Naive B cell (primary cell): ENCODE measurements at regions not wholly inside any gene's neighbourhood (a gene's known extent, or its start where the extent isn't known, plus 50 kb on each side); places are given as distances from the start of the nearest gene placed in this dataset.

Experiments used
- ATAC-seq, 2 donors: fragments of 150-1000 bp; cut with Tn5 transposase; 2 replicates each; pipeline ENCODE4 v1.10.0; 2021; ENCODE audit warnings: low read depth in 2 of 2, mild to moderate bottlenecking in 2 of 2, moderate library complexity in 2 of 2
- DNase-seq: peaks from one replicate; pipeline ENCODE4 v3.0.0; 2022
- H3K27ac Mint-ChIP-seq, 6 donors: one replicate each; pipeline ENCODE4 v1.8.0; 2020 to 2022; ENCODE audit warnings: mild to moderate bottlenecking in 6 of 6, mixed read lengths in 6 of 6, moderate library complexity in 5 of 6, inconsistent platforms in 2 of 6
- H3K27me3 Mint-ChIP-seq, 3 donors: one replicate each; pipeline ENCODE4 v1.8.0; 2021 to 2022; ENCODE audit warnings: mixed read lengths in 3 of 3, mild to moderate bottlenecking in 1 of 3
- H3K36me3 Mint-ChIP-seq, 2 donors: one replicate each; pipeline ENCODE4 v1.8.0; 2020 to 2022; ENCODE audit warnings: mixed read lengths in 2 of 2, inconsistent platforms in 1 of 2, mild to moderate bottlenecking in 1 of 2
- H3K4me1 Mint-ChIP-seq, 3 donors: one replicate each; pipeline ENCODE4 v1.8.0; 2020 to 2022; ENCODE audit warnings: mixed read lengths in 3 of 3, inconsistent platforms in 1 of 3, mild to moderate bottlenecking in 1 of 3, moderate library complexity in 1 of 3
- H3K4me3 Mint-ChIP-seq, 8 donors: one replicate each; pipeline ENCODE4 v1.8.0; 2020 to 2022; ENCODE audit warnings: mild to moderate bottlenecking in 8 of 8, mixed read lengths in 8 of 8, moderate library complexity in 8 of 8, inconsistent platforms in 2 of 8
- H3K9me3 Mint-ChIP-seq, 7 donors: one replicate each; pipeline ENCODE4 v1.8.0; 2020 to 2022; ENCODE audit warnings: mixed read lengths in 7 of 7, mild to moderate bottlenecking in 5 of 7, inconsistent platforms in 2 of 7, moderate library complexity in 1 of 7

GRCh38 chr16:52861614-52862022, 191.1 kb downstream of the CHD9NB start:
- no peak for ATAC-seq
- peak overlapping the region in 1 of 8 donors; percentile 7 for H3K4me3 Mint-ChIP-seq
- peaks cover 0 to 6% (median 0%) of the 10 kb centered on the region in 7 donors for H3K9me3 Mint-ChIP-seq
- DNase-seq = no peak
- peaks cover 5 to 13% (median 9%) of the 10 kb centered on the region in 3 donors for H3K27me3 Mint-ChIP-seq
- no peaks in the 10 kb centered on the region for H3K36me3 Mint-ChIP-seq
- H3K4me1 Mint-ChIP-seq = no peaks in the 10 kb centered on the region
- H3K27ac Mint-ChIP-seq = no peak overlapping the region

GRCh38 chr16:52855463-52855862, 197.2 kb downstream of the CHD9NB start:
- peaks cover 0 to 5% of the 10 kb centered on the region in 2 donors for H3K36me3 Mint-ChIP-seq
- DNase-seq (no peak), ATAC-seq (no peak)
- H3K4me3 Mint-ChIP-seq = no peak overlapping the region
- no peaks in the 10 kb centered on the region for H3K4me1 Mint-ChIP-seq
- no peak overlapping the region for H3K27ac Mint-ChIP-seq
- H3K9me3 Mint-ChIP-seq = peaks cover 8 to 23% (median 18%) of the 10 kb centered on the region in 7 donors
- peaks cover 5 to 13% (median 9%) of the 10 kb centered on the region in 3 donors for H3K27me3 Mint-ChIP-seq

- DNase-seq (no peak), ATAC-seq (no peak)
- Mint-ChIP-seq H3K4me1 (no peaks in the 10 kb centered on the region), H3K27me3 (peaks cover 2 to 10% (median 9%) of the 10 kb centered on the region in 3 donors), H3K36me3 (peaks cover 0 to 10% of the 10 kb centered on the region in 2 donors), H3K27ac (no peak overlapping the region), H3K4me3 (no peak overlapping the region), H3K9me3 (peaks cover 17 to 39% (median 32%) of the 10 kb centered on the region in 7 donors)
These were observed 199.7 kb downstream of the CHD9NB start for GRCh38 chr16:52852978-52853377.

GRCh38 chr16:52851211-52851740, 201.4 kb downstream of the CHD9NB start:
- H3K36me3 Mint-ChIP-seq = peaks cover 0 to 10% of the 10 kb centered on the region in 2 donors
- no peak for ATAC-seq
- peaks cover 19 to 54% (median 42%) of the 10 kb centered on the region in 7 donors for H3K9me3 Mint-ChIP-seq
- no peak overlapping the region for H3K27ac Mint-ChIP-seq
- no peaks in the 10 kb centered on the region for H3K4me1 Mint-ChIP-seq
- DNase-seq = no peak
- no peaks in the 10 kb centered on the region for H3K27me3 Mint-ChIP-seq
- H3K4me3 Mint-ChIP-seq = no peak overlapping the region

DNA sequence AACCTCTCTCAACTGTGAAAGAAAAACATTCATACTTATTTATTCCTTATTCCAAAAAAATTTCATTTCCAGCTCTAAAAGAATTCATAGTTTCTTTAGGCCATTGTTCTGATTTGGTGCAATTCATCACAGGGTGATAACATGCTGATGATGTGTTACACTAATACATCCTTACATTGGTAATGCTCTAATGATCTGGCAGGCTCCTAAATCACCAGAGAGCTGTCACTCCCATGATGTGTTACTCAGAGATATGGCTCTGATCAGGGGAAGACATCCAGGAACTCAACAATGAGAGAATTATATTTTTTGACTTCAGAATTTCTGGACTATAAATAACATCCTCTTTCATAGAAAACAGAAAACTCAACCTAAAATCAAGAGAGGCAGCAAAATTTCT, 209.3 kb downstream of the CHD9NB start:
- Mint-ChIP-seq H3K27me3 (peaks cover 0 to 4% (median 0%) of the 10 kb centered on the region in 3 donors), H3K4me1 (no peaks in the 10 kb centered on the region), H3K9me3 (peaks cover 4 to 21% (median 11%) of the 10 kb centered on the region in 7 donors), H3K36me3 (no peaks in the 10 kb centered on the region), H3K27ac (no peak overlapping the region), H3K4me3 (no peak overlapping the region)
- DNase-seq = no peak
- no peak for ATAC-seq

DNA sequence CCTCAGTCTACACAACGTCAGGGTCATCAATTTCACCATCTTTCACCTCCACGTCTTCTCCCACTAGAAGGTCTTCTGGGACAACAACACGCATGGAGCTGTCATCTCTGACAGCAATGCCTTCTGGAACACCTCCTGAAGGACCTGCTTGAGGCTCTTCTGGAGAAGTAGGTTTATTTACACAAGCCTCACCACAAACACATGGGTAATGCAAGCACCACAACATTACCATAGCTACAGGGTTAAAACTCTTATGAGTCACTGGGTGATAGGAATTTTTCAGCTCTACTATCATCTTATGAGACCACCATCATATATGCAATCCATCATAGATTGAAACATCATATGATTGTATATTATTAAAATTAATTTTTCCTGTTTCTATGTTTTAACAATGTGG, 215.4 kb downstream of the CHD9NB start:
- H3K27ac Mint-ChIP-seq = no peak overlapping the region
- H3K4me3 Mint-ChIP-seq = no peak overlapping the region
- H3K27me3 Mint-ChIP-seq = no peaks in the 10 kb centered on the region
- DNase-seq = no peak
- no peaks in the 10 kb centered on the region for H3K4me1 Mint-ChIP-seq
- no peak for ATAC-seq
- H3K9me3 Mint-ChIP-seq = peaks cover 0 to 7% (median 3%) of the 10 kb centered on the region in 7 donors
- H3K36me3 Mint-ChIP-seq = no peaks in the 10 kb centered on the region

DNA sequence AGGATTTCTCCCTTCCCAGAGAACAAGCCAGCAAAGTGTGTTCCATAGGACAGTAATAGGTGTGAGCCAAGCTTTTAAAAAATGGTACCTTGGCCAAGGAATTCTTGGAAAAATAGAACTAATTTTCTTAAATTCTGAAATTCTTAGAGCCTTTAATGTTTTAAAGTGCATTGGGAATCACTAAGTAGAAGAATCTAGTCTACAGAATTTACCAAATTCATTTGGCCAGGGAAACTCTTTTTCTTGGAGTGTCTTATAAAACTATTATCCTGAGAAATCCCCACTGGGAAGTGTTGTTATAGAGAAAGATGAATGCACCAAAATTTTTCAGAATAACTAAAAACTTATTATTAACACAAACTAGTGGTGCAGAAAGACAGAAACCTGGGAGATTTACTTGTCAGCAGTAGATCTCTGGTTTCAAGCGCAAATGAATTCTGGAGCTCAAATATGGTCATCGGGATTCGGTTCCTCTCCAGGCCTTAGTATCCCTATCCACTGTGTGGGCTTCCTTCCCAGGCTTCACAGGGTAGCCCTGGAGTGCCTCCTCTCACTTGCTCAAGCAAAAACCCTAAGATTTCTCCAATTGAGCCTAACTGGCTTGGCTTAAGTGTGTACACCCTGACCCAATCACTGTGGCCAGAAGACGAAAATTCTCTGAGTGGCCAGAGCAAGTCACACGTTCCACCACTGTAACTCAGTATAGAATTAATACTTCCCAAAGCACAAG, 217.8 kb downstream of the CHD9NB start:
- peaks cover 0 to 7% (median 3%) of the 10 kb centered on the region in 7 donors for H3K9me3 Mint-ChIP-seq
- ATAC-seq (no peak), DNase-seq (no peak)
- H3K27ac Mint-ChIP-seq = no peak overlapping the region
- no peaks in the 10 kb centered on the region for H3K4me1 Mint-ChIP-seq
- H3K36me3 Mint-ChIP-seq = no peaks in the 10 kb centered on the region
- H3K4me3 Mint-ChIP-seq = no peak overlapping the region
- no peaks in the 10 kb centered on the region for H3K27me3 Mint-ChIP-seq

DNA sequence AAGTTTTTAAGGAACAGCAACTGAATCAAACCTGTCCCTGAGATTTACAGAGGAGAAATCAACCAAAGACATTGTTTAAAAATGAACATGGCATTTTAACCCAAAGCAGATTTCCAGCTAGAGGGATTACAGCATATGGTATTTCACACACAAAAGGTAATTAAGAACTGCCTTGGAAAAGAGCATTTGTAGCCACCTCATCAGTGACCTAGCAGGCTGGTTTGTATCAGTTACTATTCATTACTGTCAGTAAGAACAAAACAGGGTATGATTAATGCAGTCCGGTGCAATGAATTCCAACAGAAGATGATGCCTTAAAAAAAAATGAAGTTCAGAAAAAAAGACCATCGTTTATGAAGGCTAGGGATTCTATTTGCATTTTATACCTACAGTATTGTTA, 219.9 kb downstream of the CHD9NB start:
- ATAC-seq = no peak

DNA sequence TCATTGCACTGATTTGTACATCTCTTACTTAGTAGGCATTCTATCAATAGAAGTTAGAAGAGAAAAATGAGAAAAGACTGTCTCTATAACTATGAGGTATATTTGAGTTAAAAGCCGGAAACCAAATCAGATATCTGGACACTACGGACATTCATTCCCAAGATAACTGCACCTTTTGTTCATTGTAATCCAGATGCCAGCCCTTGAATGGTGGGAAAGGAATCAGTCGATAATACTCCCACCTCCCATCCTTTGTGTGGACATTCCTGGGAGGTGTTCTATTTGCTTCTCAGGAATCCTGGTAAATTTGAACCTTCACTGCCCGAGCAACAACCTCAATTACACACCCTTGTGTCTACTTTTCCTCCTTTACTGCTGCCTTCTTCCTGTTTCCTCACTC, 225.2 kb downstream of the CHD9NB start:
- H3K9me3 Mint-ChIP-seq = no peaks in the 10 kb centered on the region
- ATAC-seq (no peak), DNase-seq (no peak)
- peaks cover 0 to 14% (median 5%) of the 10 kb centered on the region in 3 donors for H3K27me3 Mint-ChIP-seq
- no peak overlapping the region for H3K27ac Mint-ChIP-seq
- no peak overlapping the region for H3K4me3 Mint-ChIP-seq
- no peaks in the 10 kb centered on the region for H3K4me1 Mint-ChIP-seq
- no peaks in the 10 kb centered on the region for H3K36me3 Mint-ChIP-seq

More for the DNA sequence above, 219.9 kb downstream of the CHD9NB start:
- peaks cover 0 to 5% (median 0%) of the 10 kb centered on the region in 3 donors for H3K27me3 Mint-ChIP-seq
- H3K27ac Mint-ChIP-seq = no peak overlapping the region
- no peak for DNase-seq
- H3K4me1 Mint-ChIP-seq = no peaks in the 10 kb centered on the region
- peaks cover 0 to 3% (median 0%) of the 10 kb centered on the region in 7 donors for H3K9me3 Mint-ChIP-seq
- no peaks in the 10 kb centered on the region for H3K36me3 Mint-ChIP-seq
- no peak overlapping the region for H3K4me3 Mint-ChIP-seq

GRCh38 chr16:52825892-52826291, 226.8 kb downstream of the CHD9NB start:
- H3K4me1 Mint-ChIP-seq = no peaks in the 10 kb centered on the region
- peaks cover 0 to 14% (median 5%) of the 10 kb centered on the region in 3 donors for H3K27me3 Mint-ChIP-seq
- no peaks in the 10 kb centered on the region for H3K9me3 Mint-ChIP-seq
- H3K27ac Mint-ChIP-seq = no peak overlapping the region
- no peaks in the 10 kb centered on the region for H3K36me3 Mint-ChIP-seq
- ATAC-seq = no peak
- no peak overlapping the region for H3K4me3 Mint-ChIP-seq
- DNase-seq = no peak

GRCh38 chr16:52819808-52820207, 232.9 kb downstream of the CHD9NB start:
- Mint-ChIP-seq H3K4me3 (no peak overlapping the region), H3K27ac (peak overlapping the region in 1 of 6 donors; percentile 30), H3K36me3 (no peaks in the 10 kb centered on the region), H3K4me1 (no peaks in the 10 kb centered on the region), H3K9me3 (peaks cover 0 to 2% (median 0%) of the 10 kb centered on the region in 7 donors), H3K27me3 (peaks cover under 1 to 5% (median 5%) of the 10 kb centered on the region in 3 donors)
- ATAC-seq = no peak
- DNase-seq = no peak

DNA sequence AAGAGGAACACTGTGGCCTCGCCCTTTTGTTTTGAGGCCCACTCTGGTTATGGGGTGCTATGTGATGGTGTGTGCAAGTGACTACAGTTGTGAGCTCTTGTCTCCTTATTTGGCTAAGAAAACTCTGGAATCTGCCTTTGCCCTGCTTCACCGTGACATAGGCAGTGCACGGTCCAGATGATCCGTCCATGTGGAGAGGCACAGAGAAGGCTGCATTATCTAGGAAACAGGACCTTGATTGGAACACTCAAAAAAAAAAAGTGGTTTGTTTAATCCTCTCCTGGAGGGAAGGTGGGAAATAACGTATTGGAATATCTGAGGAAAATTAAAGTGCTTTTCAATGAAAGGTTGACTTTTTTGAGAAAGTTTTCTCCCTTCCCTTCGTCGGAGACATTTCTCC, 233.3 kb downstream of the CHD9NB start:
- DNase-seq = no peak
- peaks cover 0 to 4% (median 0%) of the 10 kb centered on the region in 7 donors for H3K9me3 Mint-ChIP-seq
- peaks cover 0 to 5% (median 5%) of the 10 kb centered on the region in 3 donors for H3K27me3 Mint-ChIP-seq
- ATAC-seq = no peak
- no peak overlapping the region for H3K27ac Mint-ChIP-seq
- no peaks in the 10 kb centered on the region for H3K4me1 Mint-ChIP-seq
- no peak overlapping the region for H3K4me3 Mint-ChIP-seq
- H3K36me3 Mint-ChIP-seq = no peaks in the 10 kb centered on the region

DNA sequence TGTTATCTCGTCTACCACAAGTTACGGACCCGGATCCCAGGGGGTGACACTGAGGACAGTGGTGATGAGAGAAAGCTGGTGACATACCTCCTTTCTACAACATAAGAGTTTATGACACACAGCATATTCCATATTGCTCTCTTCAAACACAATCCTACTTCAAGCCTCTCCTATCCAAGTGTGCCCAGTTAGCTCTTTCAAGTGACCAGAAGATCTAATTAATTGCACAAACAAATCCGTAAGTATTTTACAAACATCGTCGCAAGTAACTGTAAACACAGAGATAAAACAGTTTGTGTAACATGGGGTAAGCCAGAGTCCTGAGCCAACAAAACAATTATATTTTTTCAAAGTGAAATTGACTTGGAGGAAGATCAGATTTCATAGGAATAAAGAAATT, 235.0 kb downstream of the CHD9NB start:
- DNase-seq = no peak
- Mint-ChIP-seq H3K27me3 (peaks cover 0 to 5% (median 0%) of the 10 kb centered on the region in 3 donors), H3K9me3 (peaks cover 0 to 4% (median under 1%) of the 10 kb centered on the region in 7 donors), H3K4me3 (no peak overlapping the region), H3K4me1 (no peaks in the 10 kb centered on the region), H3K27ac (no peak overlapping the region), H3K36me3 (no peaks in the 10 kb centered on the region)
- no peak for ATAC-seq

DNA sequence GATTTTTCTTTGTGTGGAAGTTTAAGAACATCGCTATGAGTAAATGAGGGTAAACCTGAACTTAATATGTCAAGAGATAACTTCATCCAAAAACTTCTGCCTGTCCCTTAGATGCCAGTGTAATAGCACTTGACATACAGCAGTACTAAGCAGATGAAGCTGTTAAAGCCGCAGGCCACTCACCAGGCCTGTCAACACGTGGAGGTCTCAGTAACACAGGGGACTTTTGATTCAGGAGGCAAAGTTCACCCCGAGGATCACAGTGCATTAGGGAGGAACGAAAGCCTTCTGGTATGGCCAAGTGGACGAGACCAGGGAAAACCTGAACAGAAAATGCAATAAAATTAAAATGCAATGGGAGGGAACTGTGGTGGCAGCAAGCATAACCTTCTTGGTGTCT, 235.7 kb downstream of the CHD9NB start:
- Mint-ChIP-seq H3K27me3 (peaks cover 0 to 5% (median 0%) of the 10 kb centered on the region in 3 donors), H3K9me3 (peaks cover 0 to 4% (median 2%) of the 10 kb centered on the region in 7 donors), H3K27ac (no peak overlapping the region), H3K4me3 (no peak overlapping the region), H3K36me3 (no peaks in the 10 kb centered on the region), H3K4me1 (no peaks in the 10 kb centered on the region)
- ATAC-seq (no peak), DNase-seq (no peak)
